H1 (cell line): ENCODE measurements at regions not wholly inside any gene's neighbourhood (a gene's known extent, or its start where the extent isn't known, plus 50 kb on each side); places are given as distances from the start of the nearest gene placed in this dataset.

Source experiments
- CTCF ChIA-PET: fragments of 300-600 bp; sonication (Branson Sonifier 250); formaldehyde crosslinking; loops from one replicate; lab custom pipeline; 2021; ENCODE audit not compliant: partially characterized antibody; lab: Charles Lee
- POLR2A ChIA-PET: fragments of 300-600 bp; sonication (Branson Sonifier 250); formaldehyde crosslinking; loops from one replicate; lab custom pipeline; 2021; ENCODE audit warnings: inconsistent platforms; ENCODE audit not compliant: partially characterized antibody; lab: Charles Lee
- DNase-seq, 2 experiments: peaks; one replicate each; pipeline versions ENCODE4 v3.0.0 to v3.0.0-alpha.2; 2010 to 2022; ENCODE audit warnings: low spot score in 2 of 2, low read depth in 1 of 2, mixed read lengths in 1 of 2
- FAIRE-seq: peaks from 2 replicates; lab custom pipeline; 2011; peaks lifted over from hg19 to GRCh38; lab: Jason Lieb, UNC
- H2AFZ ChIP-seq: 2 replicates; pipeline ENCODE4 v1.8.1; 2012; ENCODE audit warnings: low read length, inconsistent platforms
- H2AK5ac ChIP-seq: 2 replicates; pipeline ENCODE4 v1.6.1; 2013; ENCODE audit warnings: low read depth, low read length
- H2BK120ac ChIP-seq: replicated peaks from 2 replicates; pipeline ENCODE3; 2013; ENCODE audit warnings: low read depth, low read length, inconsistent platforms
- H2BK12ac ChIP-seq: 2 replicates; pipeline ENCODE4 v1.6.1; 2013; ENCODE audit warnings: low read depth, low read length
- H2BK15ac ChIP-seq: 2 replicates; pipeline ENCODE4 v1.6.1; 2013; ENCODE audit warnings: low read length
- H2BK20ac ChIP-seq: 2 replicates; pipeline ENCODE4 v1.6.1; 2013; ENCODE audit warnings: low read length
- H2BK5ac ChIP-seq: 2 replicates; pipeline ENCODE4 v1.6.1; 2013; ENCODE audit warnings: low read depth, low read length
- H3K14ac ChIP-seq: 2 replicates; pipeline ENCODE4 v1.6.1; 2013; ENCODE audit warnings: inconsistent platforms; ENCODE audit not compliant: insufficient read length
- H3K18ac ChIP-seq: 2 replicates; pipeline ENCODE4 v1.6.1; 2013; ENCODE audit warnings: low read length; ENCODE audit errors: extremely low read depth
- H3K23ac ChIP-seq: 2 replicates; pipeline ENCODE4 v1.6.1; 2013; ENCODE audit warnings: inconsistent platforms; ENCODE audit not compliant: insufficient read length
- H3K23me2 ChIP-seq: 2 replicates; pipeline ENCODE4 v1.6.1; 2013; ENCODE audit warnings: low read depth, low read length
- H3K27ac ChIP-seq: 2 replicates; pipeline ENCODE4 v1.6.1; 2011; ENCODE audit warnings: low read depth, low read length, inconsistent platforms
- H3K27me3 ChIP-seq, 4 experiments: replicated peaks in 1 of 4; 1 replicate in 1 of 4; 2 replicates in 3 of 4; pipeline versions ENCODE4 v1.6.1 to v1.8.1; 2011 to 2013; ENCODE audit warnings: low read length in 3 of 4, mild to moderate bottlenecking in 3 of 4, inconsistent platforms in 2 of 4, mixed read lengths in 2 of 4, moderate library complexity in 1 of 4; ENCODE audit not compliant: control insufficient read depth in 3 of 4, insufficient read depth in 3 of 4; ENCODE audit errors: extremely low read depth in 1 of 4
- H3K36me3 ChIP-seq, 4 experiments: 2 replicates each; pipeline versions ENCODE4 v1.6.1 to v1.8.1; 2011 to 2013; ENCODE audit warnings: mild to moderate bottlenecking in 4 of 4, low read length in 3 of 4, moderate library complexity in 2 of 4, control low read depth in 1 of 4, inconsistent platforms in 1 of 4; ENCODE audit not compliant: insufficient read depth in 4 of 4, control insufficient read depth in 2 of 4
- H3K4ac ChIP-seq: replicated peaks from 2 replicates; pipeline ENCODE3; 2013; ENCODE audit warnings: low read length, low read depth, mixed read lengths, inconsistent platforms; ENCODE audit not compliant: insufficient read length
- H3K4me1 ChIP-seq, 4 experiments: replicated peaks in 1 of 4; 1 replicate in 1 of 4; 2 replicates in 3 of 4; pipeline versions ENCODE4 v1.6.1 to v1.8.1; 2011 to 2013; ENCODE audit warnings: low read length in 3 of 4, inconsistent platforms in 2 of 4, mixed read lengths in 1 of 4; ENCODE audit not compliant: insufficient read depth in 4 of 4, control insufficient read depth in 3 of 4
- H3K4me2 ChIP-seq, 2 experiments: 2 replicates each; pipeline versions ENCODE4 v1.6.1 to v1.8.1; 2011 to 2013; ENCODE audit warnings: low read depth in 2 of 2, low read length in 2 of 2, control low read depth in 1 of 2, inconsistent platforms in 1 of 2, mild to moderate bottlenecking in 1 of 2; ENCODE audit not compliant: insufficient read depth in 1 of 2
- H3K4me3 ChIP-seq, 4 experiments: fragments of 200-600, 300-600 bp in 1 of 4; sonication (generic), shearing (Covaris generic), sonication (Bioruptor Twin) in 1 of 4; 2 replicates each; pipeline versions ENCODE4 v1.5.1 to v1.8.1; 2011 to 2016; ENCODE audit warnings: low read length in 4 of 4, low read depth in 3 of 4, control low read depth in 2 of 4, inconsistent platforms in 2 of 4, mild to moderate bottlenecking in 2 of 4, mixed read lengths in 1 of 4, moderate library complexity in 1 of 4; ENCODE audit not compliant: insufficient read depth in 2 of 4; ENCODE audit errors: extremely low read depth in 1 of 4
- H3K56ac ChIP-seq: replicated peaks from 2 replicates; pipeline ENCODE3; 2013; ENCODE audit warnings: low read depth, mild to moderate bottlenecking, mixed read lengths, low read length, inconsistent platforms; ENCODE audit not compliant: insufficient read length
- H3K79me1 ChIP-seq: 2 replicates; pipeline ENCODE4 v1.6.1; 2013; ENCODE audit warnings: low read depth, low read length, control low read depth
- H3K79me2 ChIP-seq, 2 experiments: 2 replicates each; pipeline versions ENCODE4 v1.6.1 to v1.8.1; 2012 to 2013; ENCODE audit warnings: low read length in 2 of 2, mild to moderate bottlenecking in 2 of 2, inconsistent platforms in 1 of 2; ENCODE audit not compliant: insufficient read depth in 2 of 2, control insufficient read depth in 1 of 2
- H3K9ac ChIP-seq, 4 experiments: replicated peaks in 1 of 4; 1 replicate in 1 of 4; 2 replicates in 3 of 4; pipeline versions ENCODE4 v1.6.1 to v1.8.1; 2011 to 2013; ENCODE audit warnings: low read depth in 3 of 4, low read length in 3 of 4, control low read depth in 2 of 4, mild to moderate bottlenecking in 2 of 4, moderate library complexity in 2 of 4, inconsistent platforms in 1 of 4; ENCODE audit errors: extremely low read depth in 1 of 4
- H3K9me3 ChIP-seq, 2 experiments: 2 replicates each; pipeline versions ENCODE4 v1.6.1 to v1.8.1; 2012 to 2013; ENCODE audit warnings: mild to moderate bottlenecking in 2 of 2, moderate library complexity in 2 of 2, control low read depth in 1 of 2, inconsistent platforms in 1 of 2, low read depth in 1 of 2, low read length in 1 of 2, mixed read lengths in 1 of 2; ENCODE audit not compliant: insufficient read depth in 2 of 2
- H4K20me1 ChIP-seq, 2 experiments: replicated peaks in 1 of 2; 2 replicates each; pipeline versions ENCODE3 to v1.8.1; 2011 to 2013; ENCODE audit warnings: inconsistent platforms in 2 of 2, low read length in 2 of 2, mild to moderate bottlenecking in 1 of 2; ENCODE audit not compliant: insufficient read depth in 2 of 2, control insufficient read depth in 1 of 2
- H4K5ac ChIP-seq: 2 replicates; pipeline ENCODE4 v1.6.1; 2013; ENCODE audit warnings: low read length, low read depth, mixed read lengths, inconsistent platforms; ENCODE audit not compliant: insufficient read length
- H4K8ac ChIP-seq: 2 replicates; pipeline ENCODE4 v1.8.0; 2013; ENCODE audit warnings: mild to moderate bottlenecking, moderate library complexity, low read length, inconsistent platforms; ENCODE audit not compliant: insufficient read depth; ENCODE audit errors: extremely low read depth
- H4K91ac ChIP-seq: replicated peaks from 2 replicates; pipeline ENCODE3; 2013; ENCODE audit warnings: low read length, mixed read lengths, inconsistent platforms; ENCODE audit not compliant: insufficient read length
- CBX5 ChIP-seq: fragments of 300-800, 300-1000 bp; sonication (generic); IDR thresholded peaks from 2 replicates; pipeline ENCODE4 v1.7.1; 2016; ENCODE audit warnings: antibody characterized with exemption, low read length, low read depth
- CEBPB ChIP-seq: IDR thresholded peaks from 2 replicates; pipeline ENCODE4 v1.6.1; 2012; ENCODE audit warnings: low read depth, low read length
- CTBP2 ChIP-seq: IDR thresholded peaks from 2 replicates; pipeline ENCODE4 v1.7.0; 2011; ENCODE audit warnings: borderline replicate concordance, mild to moderate bottlenecking, moderate library complexity, mixed read lengths, low read length; ENCODE audit not compliant: insufficient read depth, insufficient read length
- EGR1 ChIP-seq: IDR thresholded peaks from 2 replicates; pipeline ENCODE4 v1.6.1; 2011; ENCODE audit warnings: low read depth, low read length, borderline replicate concordance
- EP300 ChIP-seq, 2 experiments: IDR thresholded peaks; 1 replicate in 1 of 2; 2 replicates in 1 of 2; pipeline ENCODE4 v1.6.1; 2011 to 2012; ENCODE audit warnings: low read depth in 2 of 2, low read length in 2 of 2, mild to moderate bottlenecking in 2 of 2, borderline replicate concordance in 1 of 2, inconsistent platforms in 1 of 2, moderate library complexity in 1 of 2
- HDAC6 ChIP-seq: IDR thresholded peaks from one replicate; pipeline ENCODE4 v1.7.1; 2012; ENCODE audit warnings: low read depth, mild to moderate bottlenecking, inconsistent platforms, low read length, moderate library complexity
- PHF8 ChIP-seq: fragments of 200-600 bp; sonication (generic); conservative IDR thresholded peaks from 2 replicates; pipeline ENCODE4 v1.7.1; 2012; ENCODE audit warnings: low read depth, mild to moderate bottlenecking, inconsistent platforms, low read length, moderate library complexity
- RAD21 ChIP-seq, 2 experiments: IDR thresholded peaks in 1 of 2; conservative IDR thresholded peaks in 1 of 2; 2 replicates each; pipeline ENCODE4 v1.6.1; 2011; ENCODE audit warnings: low read depth in 2 of 2, low read length in 2 of 2, improper control_type of control experiment in 1 of 2, inconsistent platforms in 1 of 2, mild to moderate bottlenecking in 1 of 2, moderate library complexity in 1 of 2
- RNF2 ChIP-seq: fragments of 200-900, 300-1000 bp; sonication (generic); IDR thresholded peaks from 2 replicates; pipeline ENCODE4 v1.7.1; 2016; ENCODE audit warnings: borderline replicate concordance, low read depth, mild to moderate bottlenecking, antibody characterized with exemption, low read length; ENCODE audit not compliant: poor library complexity, severe bottlenecking; ENCODE audit errors: missing control alignments
- TBP ChIP-seq: IDR thresholded peaks from 2 replicates; pipeline ENCODE4 v1.6.1; 2011; ENCODE audit warnings: low read depth, low read length, improper control_type of control experiment
- WGBS, 2 experiments: shearing (Covaris generic) in 1 of 2; methylation state at CpG; one replicate each; pipeline versions ENCODE4 v1.1.6 to v1.1.7; 2013 to 2015; ENCODE audit warnings: low lambda C conversion rate in 2 of 2, mixed read lengths in 2 of 2, inconsistent platforms in 1 of 2, low coverage in 1 of 2, missing lambda C conversion rate in 1 of 2; ENCODE audit not compliant: insufficient replicate concordance in 2 of 2, insufficient coverage in 1 of 2, insufficient read length in 1 of 2; ENCODE audit errors: extremely low coverage in 1 of 2, missing lambda C conversion rate in 1 of 2; 5-methylcytosine and 5-hydroxymethylcytosine counted together
- TF ChIP-seq, protein P1 (sequence below): IDR thresholded peaks from 2 replicates; pipeline ENCODE4 v1.6.1; 2011; ENCODE audit warnings: low read length, improper control_type of control experiment
- TF ChIP-seq, protein P2 (sequence below): IDR thresholded peaks from 2 replicates; pipeline ENCODE4 v1.6.1; 2012; ENCODE audit warnings: inconsistent platforms

GRCh38 chr20:48098099-48098498, 312.8 kb upstream of the SULF2 start:
- POLR2A ChIA-PET: interaction anchor here (0.6 kb wide), 1 partner anchor 652 kb away, joined by 3 read pairs; no protein-coding TSS in a partner anchor
- no peaks in the 10 kb centered on the region for H3K36me3 ChIP-seq
- 74% methylated on average over 2 of the region's 2 CpGs; no CpG with 5 or more reads in 1 of the 2 experiments for WGBS, 2 experiments
- H3K27ac ChIP-seq: no peak overlapping the region
- no peak overlapping the region for H2BK5ac ChIP-seq
- no peak overlapping the region for H2BK120ac ChIP-seq
- no peak overlapping the region for H3K4me2 ChIP-seq
- H4K8ac ChIP-seq: no peak overlapping the region
- H3K23ac ChIP-seq: no peak overlapping the region
- H2BK20ac ChIP-seq: no peak overlapping the region
- H2AFZ ChIP-seq: no peak overlapping the region
- no peak overlapping the region for H4K91ac ChIP-seq
- H3K9ac ChIP-seq: no peak overlapping the region
- no peaks in the 10 kb centered on the region for H3K4me1 ChIP-seq
- H2AK5ac ChIP-seq: no peak overlapping the region
- no peak overlapping the region for H3K14ac ChIP-seq
- no peaks in the 10 kb centered on the region for H4K20me1 ChIP-seq
- H2BK12ac ChIP-seq: no peak overlapping the region
- no peak overlapping the region for H4K5ac ChIP-seq
- H3K9me3 ChIP-seq: no peaks in the 10 kb centered on the region
- H2BK15ac ChIP-seq: no peak overlapping the region
- H3K79me1 ChIP-seq: no peaks in the 10 kb centered on the region; the same call in 1 of the 2 replicates
- no peak overlapping the region for H3K18ac ChIP-seq
- no peaks in the 10 kb centered on the region for H3K27me3 ChIP-seq
- H3K23me2 ChIP-seq: no peaks in the 10 kb centered on the region
- no peak overlapping the region for H3K4ac ChIP-seq
- no peak overlapping the region for H3K56ac ChIP-seq
- CTCF ChIA-PET: interaction anchor here (1.2 to 1.8 kb wide), 2 partner anchors 9 to 418 kb away, joined by 3 to 5 read pairs; no protein-coding TSS in a partner anchor
- FAIRE-seq: no peak
- no peak for DNase-seq
- no peaks in the 10 kb centered on the region for H3K79me2 ChIP-seq
- no peak overlapping the region for H3K4me3 ChIP-seq
- TF ChIP-seq CBX5 (no peak), EP300 (IDR thresholded peaks at IDR 0.05; ENCODE audit: borderline replicate concordance in 1 of 2, low read depth in 2 of 2, low read length in 2 of 2) (no peak), CEBPB (no peak), HDAC6 (no peak), TBP (no peak), RNF2 (no peak), RAD21 (IDR thresholded peaks at IDR 0.05 in 1 of 2, conservative IDR thresholded peaks at IDR 0.05 in 1 of 2; ENCODE audit: low read depth in 2 of 2, low read length in 2 of 2) (no peak), PHF8 (no peak), EGR1 (no peak), CTBP2 (no peak)
- TF ChIP-seq, protein P1, sequence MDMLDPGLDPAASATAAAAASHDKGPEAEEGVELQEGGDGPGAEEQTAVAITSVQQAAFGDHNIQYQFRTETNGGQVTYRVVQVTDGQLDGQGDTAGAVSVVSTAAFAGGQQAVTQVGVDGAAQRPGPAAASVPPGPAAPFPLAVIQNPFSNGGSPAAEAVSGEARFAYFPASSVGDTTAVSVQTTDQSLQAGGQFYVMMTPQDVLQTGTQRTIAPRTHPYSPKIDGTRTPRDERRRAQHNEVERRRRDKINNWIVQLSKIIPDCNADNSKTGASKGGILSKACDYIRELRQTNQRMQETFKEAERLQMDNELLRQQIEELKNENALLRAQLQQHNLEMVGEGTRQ: peak; percentile 69
- TF ChIP-seq, protein P2, sequence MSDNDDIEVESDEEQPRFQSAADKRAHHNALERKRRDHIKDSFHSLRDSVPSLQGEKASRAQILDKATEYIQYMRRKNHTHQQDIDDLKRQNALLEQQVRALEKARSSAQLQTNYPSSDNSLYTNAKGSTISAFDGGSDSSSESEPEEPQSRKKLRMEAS: no peak
